H1 (cell line): ENCODE measurements at regions not wholly inside any gene's neighbourhood (a gene's known extent, or its start where the extent isn't known, plus 50 kb on each side); places are given as distances from the start of the nearest gene placed in this dataset.

ENCODE experiments used
- CTCF ChIA-PET: fragments of 300-600 bp; sonication (Branson Sonifier 250); formaldehyde crosslinking; loops from one replicate; lab custom pipeline; 2021; ENCODE audit not compliant: partially characterized antibody; lab: Charles Lee
- POLR2A ChIA-PET: fragments of 300-600 bp; sonication (Branson Sonifier 250); formaldehyde crosslinking; loops from one replicate; lab custom pipeline; 2021; ENCODE audit warnings: inconsistent platforms; ENCODE audit not compliant: partially characterized antibody; lab: Charles Lee
- DNase-seq, 2 experiments: peaks; one replicate each; pipeline versions ENCODE4 v3.0.0 to v3.0.0-alpha.2; 2010 to 2022; ENCODE audit warnings: low spot score in 2 of 2, low read depth in 1 of 2, mixed read lengths in 1 of 2
- FAIRE-seq: peaks from 2 replicates; lab custom pipeline; 2011; peaks lifted over from hg19 to GRCh38; lab: Jason Lieb, UNC
- H2AFZ ChIP-seq: 2 replicates; pipeline ENCODE4 v1.8.1; 2012; ENCODE audit warnings: low read length, inconsistent platforms
- H2AK5ac ChIP-seq: 2 replicates; pipeline ENCODE4 v1.6.1; 2013; ENCODE audit warnings: low read depth, low read length
- H2BK120ac ChIP-seq: replicated peaks from 2 replicates; pipeline ENCODE3; 2013; ENCODE audit warnings: low read depth, low read length, inconsistent platforms
- H2BK12ac ChIP-seq: 2 replicates; pipeline ENCODE4 v1.6.1; 2013; ENCODE audit warnings: low read depth, low read length
- H2BK15ac ChIP-seq: 2 replicates; pipeline ENCODE4 v1.6.1; 2013; ENCODE audit warnings: low read length
- H2BK20ac ChIP-seq: 2 replicates; pipeline ENCODE4 v1.6.1; 2013; ENCODE audit warnings: low read length
- H2BK5ac ChIP-seq: 2 replicates; pipeline ENCODE4 v1.6.1; 2013; ENCODE audit warnings: low read depth, low read length
- H3K14ac ChIP-seq: 2 replicates; pipeline ENCODE4 v1.6.1; 2013; ENCODE audit warnings: inconsistent platforms; ENCODE audit not compliant: insufficient read length
- H3K18ac ChIP-seq: 2 replicates; pipeline ENCODE4 v1.6.1; 2013; ENCODE audit warnings: low read length; ENCODE audit errors: extremely low read depth
- H3K23ac ChIP-seq: 2 replicates; pipeline ENCODE4 v1.6.1; 2013; ENCODE audit warnings: inconsistent platforms; ENCODE audit not compliant: insufficient read length
- H3K23me2 ChIP-seq: 2 replicates; pipeline ENCODE4 v1.6.1; 2013; ENCODE audit warnings: low read depth, low read length
- H3K27ac ChIP-seq: 2 replicates; pipeline ENCODE4 v1.6.1; 2011; ENCODE audit warnings: low read depth, low read length, inconsistent platforms
- H3K27me3 ChIP-seq, 4 experiments: replicated peaks in 1 of 4; 1 replicate in 1 of 4; 2 replicates in 3 of 4; pipeline versions ENCODE4 v1.6.1 to v1.8.1; 2011 to 2013; ENCODE audit warnings: low read length in 3 of 4, mild to moderate bottlenecking in 3 of 4, inconsistent platforms in 2 of 4, mixed read lengths in 2 of 4, moderate library complexity in 1 of 4; ENCODE audit not compliant: control insufficient read depth in 3 of 4, insufficient read depth in 3 of 4; ENCODE audit errors: extremely low read depth in 1 of 4
- H3K36me3 ChIP-seq, 4 experiments: 2 replicates each; pipeline versions ENCODE4 v1.6.1 to v1.8.1; 2011 to 2013; ENCODE audit warnings: mild to moderate bottlenecking in 4 of 4, low read length in 3 of 4, moderate library complexity in 2 of 4, control low read depth in 1 of 4, inconsistent platforms in 1 of 4; ENCODE audit not compliant: insufficient read depth in 4 of 4, control insufficient read depth in 2 of 4
- H3K4ac ChIP-seq: replicated peaks from 2 replicates; pipeline ENCODE3; 2013; ENCODE audit warnings: low read length, low read depth, mixed read lengths, inconsistent platforms; ENCODE audit not compliant: insufficient read length
- H3K4me1 ChIP-seq, 4 experiments: replicated peaks in 1 of 4; 1 replicate in 1 of 4; 2 replicates in 3 of 4; pipeline versions ENCODE4 v1.6.1 to v1.8.1; 2011 to 2013; ENCODE audit warnings: low read length in 3 of 4, inconsistent platforms in 2 of 4, mixed read lengths in 1 of 4; ENCODE audit not compliant: insufficient read depth in 4 of 4, control insufficient read depth in 3 of 4
- H3K4me2 ChIP-seq, 2 experiments: 2 replicates each; pipeline versions ENCODE4 v1.6.1 to v1.8.1; 2011 to 2013; ENCODE audit warnings: low read depth in 2 of 2, low read length in 2 of 2, control low read depth in 1 of 2, inconsistent platforms in 1 of 2, mild to moderate bottlenecking in 1 of 2; ENCODE audit not compliant: insufficient read depth in 1 of 2
- H3K4me3 ChIP-seq, 4 experiments: fragments of 200-600, 300-600 bp in 1 of 4; sonication (generic), shearing (Covaris generic), sonication (Bioruptor Twin) in 1 of 4; 2 replicates each; pipeline versions ENCODE4 v1.5.1 to v1.8.1; 2011 to 2016; ENCODE audit warnings: low read length in 4 of 4, low read depth in 3 of 4, control low read depth in 2 of 4, inconsistent platforms in 2 of 4, mild to moderate bottlenecking in 2 of 4, mixed read lengths in 1 of 4, moderate library complexity in 1 of 4; ENCODE audit not compliant: insufficient read depth in 2 of 4; ENCODE audit errors: extremely low read depth in 1 of 4
- H3K56ac ChIP-seq: replicated peaks from 2 replicates; pipeline ENCODE3; 2013; ENCODE audit warnings: low read depth, mild to moderate bottlenecking, mixed read lengths, low read length, inconsistent platforms; ENCODE audit not compliant: insufficient read length
- H3K79me1 ChIP-seq: 2 replicates; pipeline ENCODE4 v1.6.1; 2013; ENCODE audit warnings: low read depth, low read length, control low read depth
- H3K79me2 ChIP-seq, 2 experiments: 2 replicates each; pipeline versions ENCODE4 v1.6.1 to v1.8.1; 2012 to 2013; ENCODE audit warnings: low read length in 2 of 2, mild to moderate bottlenecking in 2 of 2, inconsistent platforms in 1 of 2; ENCODE audit not compliant: insufficient read depth in 2 of 2, control insufficient read depth in 1 of 2
- H3K9ac ChIP-seq, 4 experiments: replicated peaks in 1 of 4; 1 replicate in 1 of 4; 2 replicates in 3 of 4; pipeline versions ENCODE4 v1.6.1 to v1.8.1; 2011 to 2013; ENCODE audit warnings: low read depth in 3 of 4, low read length in 3 of 4, control low read depth in 2 of 4, mild to moderate bottlenecking in 2 of 4, moderate library complexity in 2 of 4, inconsistent platforms in 1 of 4; ENCODE audit errors: extremely low read depth in 1 of 4
- H3K9me3 ChIP-seq, 2 experiments: 2 replicates each; pipeline versions ENCODE4 v1.6.1 to v1.8.1; 2012 to 2013; ENCODE audit warnings: mild to moderate bottlenecking in 2 of 2, moderate library complexity in 2 of 2, control low read depth in 1 of 2, inconsistent platforms in 1 of 2, low read depth in 1 of 2, low read length in 1 of 2, mixed read lengths in 1 of 2; ENCODE audit not compliant: insufficient read depth in 2 of 2
- H4K20me1 ChIP-seq, 2 experiments: replicated peaks in 1 of 2; 2 replicates each; pipeline versions ENCODE3 to v1.8.1; 2011 to 2013; ENCODE audit warnings: inconsistent platforms in 2 of 2, low read length in 2 of 2, mild to moderate bottlenecking in 1 of 2; ENCODE audit not compliant: insufficient read depth in 2 of 2, control insufficient read depth in 1 of 2
- H4K5ac ChIP-seq: 2 replicates; pipeline ENCODE4 v1.6.1; 2013; ENCODE audit warnings: low read length, low read depth, mixed read lengths, inconsistent platforms; ENCODE audit not compliant: insufficient read length
- H4K8ac ChIP-seq: 2 replicates; pipeline ENCODE4 v1.8.0; 2013; ENCODE audit warnings: mild to moderate bottlenecking, moderate library complexity, low read length, inconsistent platforms; ENCODE audit not compliant: insufficient read depth; ENCODE audit errors: extremely low read depth
- H4K91ac ChIP-seq: replicated peaks from 2 replicates; pipeline ENCODE3; 2013; ENCODE audit warnings: low read length, mixed read lengths, inconsistent platforms; ENCODE audit not compliant: insufficient read length
- BRCA1 ChIP-seq: IDR thresholded peaks from 2 replicates; pipeline ENCODE4 v1.6.1; 2012; ENCODE audit warnings: low read depth, low read length, improper control_type of control experiment
- KDM5A ChIP-seq: fragments of 200-600 bp; IDR thresholded peaks from 2 replicates; pipeline ENCODE4 v1.7.1; 2012; ENCODE audit warnings: mild to moderate bottlenecking, low read length, inconsistent platforms, mixed read lengths
- POU5F1 ChIP-seq: IDR thresholded peaks from 2 replicates; pipeline ENCODE4 v1.6.1; 2011; ENCODE audit warnings: low read depth, mild to moderate bottlenecking, low read length, moderate library complexity
- SAP30 ChIP-seq: fragments of 300-600 bp; sonication (generic); IDR thresholded peaks from 2 replicates; pipeline ENCODE4 v1.7.1; 2012; ENCODE audit warnings: low read length, moderate library complexity, mild to moderate bottlenecking, inconsistent platforms; ENCODE audit not compliant: insufficient read depth, insufficient replicate concordance
- SIN3A ChIP-seq, 2 experiments: IDR thresholded peaks in 1 of 2; conservative IDR thresholded peaks in 1 of 2; 2 replicates each; pipeline ENCODE4 v1.6.1; 2011 to 2012; ENCODE audit warnings: low read length in 2 of 2, improper control_type of control experiment in 1 of 2, low read depth in 1 of 2, mild to moderate bottlenecking in 1 of 2
- SIRT6 ChIP-seq: IDR thresholded peaks from one replicate; pipeline ENCODE4 v1.7.1; 2012; ENCODE audit warnings: low read length, inconsistent platforms
- SP2 ChIP-seq: IDR thresholded peaks from 2 replicates; pipeline ENCODE4 v1.6.1; 2012; ENCODE audit warnings: mild to moderate bottlenecking, low read length, inconsistent platforms
- SP4 ChIP-seq: IDR thresholded peaks from 2 replicates; pipeline ENCODE4 v1.6.1; 2012; ENCODE audit warnings: low read length, inconsistent platforms
- TCF12 ChIP-seq: IDR thresholded peaks from 2 replicates; pipeline ENCODE4 v1.6.1; 2011; ENCODE audit warnings: low read depth, mild to moderate bottlenecking, low read length
- WGBS, 2 experiments: shearing (Covaris generic) in 1 of 2; methylation state at CpG; one replicate each; pipeline versions ENCODE4 v1.1.6 to v1.1.7; 2013 to 2015; ENCODE audit warnings: low lambda C conversion rate in 2 of 2, mixed read lengths in 2 of 2, inconsistent platforms in 1 of 2, low coverage in 1 of 2, missing lambda C conversion rate in 1 of 2; ENCODE audit not compliant: insufficient replicate concordance in 2 of 2, insufficient coverage in 1 of 2, insufficient read length in 1 of 2; ENCODE audit errors: extremely low coverage in 1 of 2, missing lambda C conversion rate in 1 of 2; 5-methylcytosine and 5-hydroxymethylcytosine counted together

GRCh38 chr2:176642074-176642473 lies 372.8 kb downstream of the MTX2 start:
- TF ChIP-seq POU5F1 (no peak), SIRT6 (no peak), TCF12 (no peak), SP4 (no peak), SP2 (no peak), SIN3A (conservative IDR thresholded peaks at IDR 0.05 in 1 of 2, IDR thresholded peaks at IDR 0.05 in 1 of 2; ENCODE audit: low read depth in 1 of 2, low read length in 2 of 2) (no peak), KDM5A (no peak), SAP30 (no peak), BRCA1 (no peak)
- Histone ChIP-seq H4K20me1 (no peaks in the 10 kb centered on the region), H2BK15ac (no peak overlapping the region), H2AK5ac (no peak overlapping the region), H3K9me3 (no peaks in the 10 kb centered on the region), H3K27me3 (peaks cover 8 to 23% (median 15%) of the 10 kb centered on the region in 4 experiments), H3K27ac (no peak overlapping the region), H3K79me1 (no peaks in the 10 kb centered on the region), H3K18ac (no peak overlapping the region), H2AFZ (no peak overlapping the region), H3K4me1 (peaks cover 0 to 14% (median 7%) of the 10 kb centered on the region in 4 experiments), H4K91ac (no peak overlapping the region), H3K4me2 (no peak overlapping the region), H3K56ac (no peak overlapping the region), H3K36me3 (no peaks in the 10 kb centered on the region), H3K79me2 (no peaks in the 10 kb centered on the region), H2BK20ac (no peak overlapping the region), H2BK120ac (no peak overlapping the region), H2BK5ac (no peak overlapping the region), H3K4ac (no peak overlapping the region), H2BK12ac (no peak overlapping the region), H3K23me2 (peaks cover 3% of the 10 kb centered on the region; the same call in 1 of the 2 replicates), H3K9ac (no peak overlapping the region), H4K8ac (no peak overlapping the region), H3K14ac (no peak overlapping the region), H4K5ac (no peak overlapping the region), H3K23ac (no peak overlapping the region), H3K4me3 (no peak overlapping the region)
- FAIRE-seq (no peak), DNase-seq (no peak)
- 87% methylated on average over 4 of the region's 4 CpGs; no CpG with 5 or more reads in 1 of the 2 experiments for WGBS, 2 experiments
- POLR2A ChIA-PET = interaction anchor here (1.2 kb wide), 1 partner anchor 151 kb away, joined by 3 read pairs; no protein-coding TSS in a partner anchor
- CTCF ChIA-PET = interaction anchor here (0.7 to 13.2 kb wide), 9 partner anchors 10 to 589 kb away, joined by 3 to 119 read pairs (median 4); no protein-coding TSS in a partner anchor
